ENCODE measurements at regions not wholly inside any gene's neighbourhood (a gene's known extent, or its start where the extent isn't known, plus 50 kb on each side); places are given as distances from the start of the nearest gene placed in this dataset.

- no peak for TF ChIP-seq POLR2A (IDR thresholded peaks at IDR 0.05; ENCODE audit: low read depth, low read length)
- FAIRE-seq, result no peak
- no peak for DNase-seq (ENCODE audit: insufficient read length, low spot score)
Measured at GRCh38 chrX:121102101-121102500, 54.7 kb downstream of the GLUD2 start.

GRCh38 chrX:121103381-121103780, 56.0 kb downstream of the GLUD2 start:
- DNase-seq (ENCODE audit: insufficient read length, low spot score), result no peak
- FAIRE-seq, result no peak

GRCh38 chrX:121106484-121107235, 59.2 kb downstream of the GLUD2 start:
- no peak for TF ChIP-seq POLR2A (IDR thresholded peaks at IDR 0.05; ENCODE audit: low read depth, low read length)
- no peak for FAIRE-seq
- no peak for DNase-seq (ENCODE audit: insufficient read length, low spot score)

More at GRCh38 chrX:121103381-121103780, 56.0 kb downstream of the GLUD2 start:
- TF ChIP-seq POLR2A (IDR thresholded peaks at IDR 0.05; ENCODE audit: low read depth, low read length), result no peak

- TF ChIP-seq POLR2A (IDR thresholded peaks at IDR 0.05; ENCODE audit: low read depth, low read length), result no peak
- no peak for FAIRE-seq
Measured at GRCh38 chrX:121109986-121110385, 62.6 kb downstream of the GLUD2 start.

GRCh38 chrX:121110536-121110935, 63.1 kb downstream of the GLUD2 start:
- DNase-seq (ENCODE audit: insufficient read length, low spot score) (no peak), FAIRE-seq (no peak)
- TF ChIP-seq POLR2A (IDR thresholded peaks at IDR 0.05; ENCODE audit: low read depth, low read length), result no peak

More at GRCh38 chrX:121109986-121110385, 62.6 kb downstream of the GLUD2 start:
- DNase-seq (ENCODE audit: insufficient read length, low spot score), result no peak

- TF ChIP-seq POLR2A (IDR thresholded peaks at IDR 0.05; ENCODE audit: low read depth, low read length), result no peak
- no peak for DNase-seq (ENCODE audit: insufficient read length, low spot score)
- no peak for FAIRE-seq
Measured at GRCh38 chrX:121114691-121115090, 67.3 kb downstream of the GLUD2 start.

GRCh38 chrX:121120690-121121605, 73.5 kb downstream of the GLUD2 start:
- no peak for TF ChIP-seq POLR2A (IDR thresholded peaks at IDR 0.05; ENCODE audit: low read depth, low read length)
- no peak for DNase-seq (ENCODE audit: insufficient read length, low spot score)
- FAIRE-seq, result no peak

GRCh38 chrX:121122332-121122731, 74.9 kb downstream of the GLUD2 start:
- no peak for TF ChIP-seq POLR2A (IDR thresholded peaks at IDR 0.05; ENCODE audit: low read depth, low read length)
- no peak for FAIRE-seq

GRCh38 chrX:121128925-121129877, 81.8 kb downstream of the GLUD2 start:
- DNase-seq (ENCODE audit: insufficient read length, low spot score), result no peak
- no peak for FAIRE-seq
- no peak for TF ChIP-seq POLR2A (IDR thresholded peaks at IDR 0.05; ENCODE audit: low read depth, low read length)

More at GRCh38 chrX:121122332-121122731, 74.9 kb downstream of the GLUD2 start:
- DNase-seq (ENCODE audit: insufficient read length, low spot score), result no peak

GRCh38 chrX:121132675-121133074, 85.3 kb downstream of the GLUD2 start:
- DNase-seq (ENCODE audit: insufficient read length, low spot score), result no peak
- no peak for FAIRE-seq

GRCh38 chrX:121135488-121136207, 88.2 kb downstream of the GLUD2 start:
- DNase-seq (ENCODE audit: insufficient read length, low spot score) (no peak), FAIRE-seq (no peak)
- TF ChIP-seq POLR2A (IDR thresholded peaks at IDR 0.05; ENCODE audit: low read depth, low read length), result no peak

More at GRCh38 chrX:121132675-121133074, 85.3 kb downstream of the GLUD2 start:
- no peak for TF ChIP-seq POLR2A (IDR thresholded peaks at IDR 0.05; ENCODE audit: low read depth, low read length)

GRCh38 chrX:121146059-121146628, 98.7 kb downstream of the GLUD2 start:
- TF ChIP-seq POLR2A (IDR thresholded peaks at IDR 0.05; ENCODE audit: low read depth, low read length), result no peak
- DNase-seq (ENCODE audit: insufficient read length, low spot score), result no peak
- peak; percentile 11 for FAIRE-seq
